COLO668 (cell line): ENCODE measurements at regions not wholly inside any gene's neighbourhood (a gene's known extent, or its start where the extent isn't known, plus 50 kb on each side); places are given as distances from the start of the nearest gene placed in this dataset.

Experiments used
- DNase-seq: peaks from one replicate; lab custom pipeline; 2025; ENCODE audit not compliant: unreplicated experiment; lab: John Stamatoyannopoulos, UW

- no peak for DNase-seq
Observed at GRCh38 chr18:40041951-40042350, 1913.1 kb upstream of the PIK3C3 start.

DNA sequence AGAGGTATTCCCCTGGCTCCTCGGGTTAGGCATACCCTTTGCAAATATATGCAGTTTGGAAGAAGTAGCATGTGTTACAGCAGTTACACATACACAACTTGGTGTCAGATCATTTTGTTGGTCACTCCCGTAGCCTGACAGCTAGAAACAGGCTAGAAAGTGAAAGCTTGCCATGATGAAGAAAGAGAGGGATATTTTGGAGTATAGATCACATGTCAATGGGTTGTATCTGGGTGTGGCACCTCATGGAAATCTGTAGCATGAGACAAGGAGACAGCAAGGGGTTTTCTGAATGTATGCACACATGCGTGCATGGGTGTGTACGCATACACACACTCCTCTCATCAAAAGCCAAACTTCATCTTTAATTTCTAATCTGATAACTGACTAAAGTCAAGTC is 1914.5 kb upstream of the PIK3C3 start:
- no peak for DNase-seq

DNA sequence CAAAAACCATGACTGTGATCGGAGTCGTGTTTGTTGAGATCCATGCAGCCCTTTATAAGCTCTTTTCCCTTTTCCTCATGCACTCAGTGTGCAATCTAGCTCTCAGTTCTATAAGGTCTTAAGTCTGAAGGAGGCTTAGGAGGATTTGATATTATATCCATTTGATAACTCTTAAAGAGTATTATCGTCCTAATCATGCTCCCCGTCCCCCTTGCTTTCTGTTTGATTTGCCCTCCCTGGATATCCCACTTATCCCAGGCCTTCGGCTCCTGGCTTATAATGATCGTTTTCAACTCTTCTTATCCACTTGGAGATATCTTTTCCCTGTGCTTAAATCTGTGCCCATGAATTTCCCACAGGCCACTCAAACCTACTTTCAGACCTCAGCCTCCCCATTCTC is 1917.7 kb upstream of the PIK3C3 start:
- DNase-seq, result no peak

DNA sequence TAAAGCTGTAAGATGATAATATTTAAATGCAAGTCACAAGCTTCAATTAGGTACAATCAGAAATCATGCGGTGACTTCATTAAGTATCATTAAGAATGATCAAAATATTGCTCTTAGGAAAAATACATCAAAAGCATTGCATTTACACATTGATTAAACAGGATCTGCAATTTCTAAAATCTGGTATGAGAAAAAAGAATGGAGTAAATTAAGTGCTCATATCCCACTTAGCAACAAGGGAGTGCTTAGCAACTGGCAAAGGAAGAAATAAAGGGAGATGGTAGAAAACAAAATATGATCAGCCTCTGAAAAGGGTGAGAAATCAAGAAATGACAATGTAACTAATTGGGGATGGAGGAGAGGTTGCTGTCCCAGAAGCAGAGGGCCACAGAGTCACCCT is 1918.2 kb upstream of the PIK3C3 start:
- no peak for DNase-seq

- no peak for DNase-seq
Observed at GRCh38 chr18:40035966-40036365, 1919.1 kb upstream of the PIK3C3 start.

GRCh38 chr18:40032076-40032475 is 1923.0 kb upstream of the PIK3C3 start:
- no peak for DNase-seq

- no peak for DNase-seq
Observed at GRCh38 chr18:40031435-40031834, 1923.6 kb upstream of the PIK3C3 start.

DNA sequence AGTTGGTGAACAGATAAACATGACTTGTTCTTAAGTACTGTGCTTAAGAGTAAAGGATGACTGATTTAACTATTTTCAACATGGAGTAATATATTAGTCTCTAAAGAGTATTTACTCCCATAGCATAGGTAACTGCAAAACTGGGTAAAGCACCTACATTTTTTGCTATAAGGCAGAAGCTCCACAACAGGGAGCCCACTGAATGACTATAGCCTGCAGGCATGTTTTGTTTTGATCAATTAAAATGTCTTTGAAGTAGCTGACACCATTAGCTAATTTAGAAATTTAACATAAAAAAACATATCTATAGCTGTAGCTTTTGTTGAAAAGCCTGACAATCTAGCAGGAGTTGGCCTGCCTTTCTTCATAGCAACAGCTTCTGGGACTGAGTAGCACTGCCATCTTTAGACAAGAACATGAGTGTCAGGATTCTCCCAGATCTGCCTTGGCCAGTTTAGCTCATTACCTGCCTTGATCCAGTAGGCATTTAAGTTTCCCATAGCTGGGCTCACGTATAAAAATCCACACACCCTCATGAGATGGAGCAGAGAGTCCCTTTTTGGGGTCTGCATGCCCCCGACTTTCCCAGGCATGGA is 1935.1 kb upstream of the PIK3C3 start:
- DNase-seq, result no peak

GRCh38 chr18:40018266-40018665 is 1936.8 kb upstream of the PIK3C3 start:
- DNase-seq, result no peak

GRCh38 chr18:40017021-40017420 is 1938.0 kb upstream of the PIK3C3 start:
- no peak for DNase-seq

DNA sequence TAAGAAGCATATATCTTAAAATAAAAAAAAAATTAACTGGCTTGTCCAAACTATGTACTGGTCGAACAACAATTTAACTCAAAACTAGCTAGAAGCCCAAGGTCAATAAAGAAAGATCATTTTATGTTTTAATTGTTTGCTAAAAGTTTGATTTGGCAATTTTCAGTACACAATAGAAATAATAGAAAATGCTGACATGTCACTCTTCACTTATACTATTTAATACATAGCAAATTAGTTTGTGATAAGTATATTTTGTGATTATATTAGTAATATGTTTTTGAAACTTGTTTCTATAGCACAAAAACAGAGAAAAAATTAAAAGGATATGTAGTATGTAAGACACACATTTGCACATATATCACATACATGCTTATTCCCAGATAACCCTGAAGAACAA is 1938.6 kb upstream of the PIK3C3 start:
- DNase-seq, result no peak

DNA sequence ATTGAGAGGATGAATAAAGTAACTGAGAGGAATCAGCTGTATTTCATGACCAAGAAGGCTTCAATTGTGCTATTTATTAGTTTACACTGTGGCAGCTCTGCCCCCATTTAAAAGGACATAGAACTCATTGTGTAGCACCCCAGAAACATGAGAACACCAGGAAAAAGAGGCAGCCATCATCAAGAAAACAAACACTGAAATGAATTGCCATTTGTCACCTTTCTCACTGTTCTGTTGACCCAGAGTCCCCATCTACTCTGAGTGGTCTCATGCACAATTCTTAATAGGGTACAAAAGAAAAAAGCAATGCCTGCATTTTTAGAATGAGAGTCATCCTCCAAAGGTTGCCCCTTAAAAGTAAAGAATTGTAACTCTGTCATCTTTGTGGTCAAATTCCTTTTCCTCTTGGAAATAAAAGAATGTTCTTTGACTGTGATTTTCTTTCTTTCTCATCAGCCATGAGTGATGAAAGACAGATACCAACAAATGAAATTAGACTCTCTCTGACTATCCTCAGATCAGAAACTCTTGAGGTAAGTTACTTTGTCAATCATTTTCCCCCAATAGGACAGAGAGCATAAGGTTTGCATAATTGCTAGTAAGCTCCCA is 1941.9 kb upstream of the PIK3C3 start:
- no peak for DNase-seq

DNA sequence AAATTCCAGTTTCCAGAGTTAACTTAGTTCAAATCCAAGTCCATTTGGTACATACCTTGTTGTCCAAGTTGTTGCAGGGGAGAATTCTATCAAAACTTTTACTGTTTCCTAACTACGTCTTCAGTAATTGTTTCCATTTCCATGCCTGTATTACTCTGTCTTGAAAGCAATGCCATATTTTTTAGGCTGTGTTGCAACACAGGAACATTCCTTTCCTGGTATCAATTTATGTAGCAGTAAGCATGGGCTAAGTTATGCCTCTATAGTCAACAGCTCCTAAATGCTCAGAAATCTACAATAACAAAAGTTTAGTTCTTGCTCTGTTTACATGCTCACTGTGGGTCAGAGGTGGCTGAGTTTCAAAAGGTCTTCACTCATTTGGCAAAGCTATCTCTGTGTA is 1943.8 kb upstream of the PIK3C3 start:
- DNase-seq, result no peak

DNA sequence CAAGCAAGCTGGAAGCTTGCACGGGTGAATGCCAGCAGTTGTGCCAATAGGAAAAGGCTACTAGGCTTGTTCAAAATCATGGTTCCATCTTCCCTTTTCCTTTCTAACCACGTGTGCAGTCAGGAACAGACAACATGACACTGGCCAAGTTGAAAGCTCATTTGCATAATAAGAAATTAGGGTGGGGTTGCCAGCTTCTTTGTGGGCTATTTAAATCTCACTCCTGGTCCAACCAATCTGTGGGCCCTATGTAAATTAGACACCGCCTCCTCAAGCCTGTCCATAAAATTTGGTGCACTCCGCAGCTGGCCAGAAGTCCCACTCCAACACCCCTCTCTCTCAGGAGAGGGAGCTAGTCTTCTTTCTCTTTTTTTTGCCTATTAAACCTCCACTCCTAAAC is 1948.4 kb upstream of the PIK3C3 start:
- DNase-seq, result no peak

DNA sequence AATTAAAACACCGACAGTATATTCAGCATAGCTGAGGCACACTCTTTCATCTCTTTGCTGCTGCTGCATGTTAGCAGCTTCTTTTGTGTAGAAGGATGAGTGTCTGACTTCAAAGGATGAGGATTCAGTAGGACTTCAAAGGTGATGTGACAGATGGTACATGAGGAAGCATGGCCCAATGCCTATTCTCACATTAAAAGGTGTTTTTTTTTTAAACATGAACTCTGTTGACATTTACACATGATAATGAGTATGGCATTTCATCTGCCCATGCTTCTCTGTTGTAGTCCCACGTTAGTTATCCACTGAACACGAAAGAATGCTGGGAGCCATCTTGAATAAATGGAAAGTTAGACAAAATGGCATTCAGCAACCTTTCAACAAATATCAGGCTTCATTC is 1950.8 kb upstream of the PIK3C3 start:
- DNase-seq, result no peak

DNA sequence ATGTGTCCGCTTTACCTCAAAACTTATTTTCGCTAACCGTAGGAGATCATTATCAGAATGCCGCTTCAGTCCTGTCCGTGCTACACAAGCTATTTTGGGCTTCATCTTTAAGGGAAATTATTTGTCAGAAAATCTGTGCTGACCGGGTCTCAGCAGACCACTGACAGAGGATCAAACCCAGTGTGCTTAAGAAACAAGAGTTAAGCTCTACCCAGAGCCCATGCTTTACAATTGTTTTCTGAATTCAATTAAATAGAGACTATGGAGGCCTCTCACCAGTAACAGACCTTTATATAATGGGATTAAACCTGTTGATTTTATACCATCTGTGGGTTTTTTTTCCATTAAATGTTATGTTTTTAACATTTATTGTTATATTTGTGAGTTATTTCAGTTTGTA is 1956.7 kb upstream of the PIK3C3 start:
- DNase-seq, result no peak

DNA sequence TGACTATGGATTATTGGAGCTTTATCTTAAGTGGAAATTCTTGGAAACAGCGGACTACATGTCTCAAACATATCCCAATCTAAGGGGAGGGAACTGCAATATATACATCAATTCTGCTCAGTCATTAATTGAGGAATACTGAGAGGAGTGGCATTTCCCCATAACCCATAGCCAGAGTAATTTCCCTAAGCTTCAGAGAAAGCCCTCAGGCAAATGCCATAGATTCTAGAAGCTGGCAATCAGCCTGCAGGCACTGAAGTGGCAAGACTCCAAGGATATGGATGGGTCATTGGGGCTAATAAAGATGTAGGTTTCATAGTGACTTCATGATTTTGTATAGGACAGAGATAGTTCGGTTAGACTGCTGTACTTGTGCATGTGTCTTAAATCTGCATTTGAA is 1960.5 kb upstream of the PIK3C3 start:
- DNase-seq, result no peak

GRCh38 chr18:39991696-39992265 is 1963.3 kb upstream of the PIK3C3 start:
- no peak for DNase-seq

GRCh38 chr18:39990540-39990939 is 1964.5 kb upstream of the PIK3C3 start:
- DNase-seq, result no peak

- no peak for DNase-seq
Observed at GRCh38 chr18:39976771-39977170, 1978.3 kb upstream of the PIK3C3 start.

- no peak for DNase-seq
Observed at GRCh38 chr18:39972521-39972920, 1982.5 kb upstream of the PIK3C3 start.

GRCh38 chr18:39969803-39970494 is 1985.1 kb upstream of the PIK3C3 start:
- no peak for DNase-seq
